DND-41 (cell line): ENCODE measurements at regions not wholly inside any gene's neighbourhood (a gene's known extent, or its start where the extent isn't known, plus 50 kb on each side); places are given as distances from the start of the nearest gene placed in this dataset.

Source experiments
- CTCF ChIP-seq: IDR thresholded peaks from 2 replicates; pipeline ENCODE4 v1.5.1; 2012; ENCODE audit warnings: borderline replicate concordance, low read length, moderate library complexity, mild to moderate bottlenecking; ENCODE audit not compliant: poor library complexity, severe bottlenecking; ENCODE audit errors: extremely low read depth
- EZH2 ChIP-seq: IDR thresholded peaks from 3 replicates; pipeline ENCODE4 v1.6.1; 2012; ENCODE audit warnings: borderline replicate concordance, low read depth, mild to moderate bottlenecking, moderate library complexity, low read length, inconsistent platforms; ENCODE audit not compliant: severe bottlenecking

- no peak for TF ChIP-seq CTCF
- no peak for TF ChIP-seq EZH2
These were observed 1502.8 kb upstream of the LRRTM3 start for GRCh38 chr10:65423043-65423442.
